Right cardiac atrium (tissue), 5 donors: ENCODE measurements at regions not wholly inside any gene's neighbourhood (a gene's known extent, or its start where the extent isn't known, plus 50 kb on each side); places are given as distances from the start of the nearest gene placed in this dataset.
"Not testable (repeated sequence)": the region's sequence is repeated elsewhere in the genome, so short reads cannot be mapped to it uniquely, and the experiment has no call there.

Source experiments
- ATAC-seq, 2 donors: fragments of 200-7000 bp; cut with Tn5 transposase; one replicate each; pipeline versions ENCODE4 v1.8.0 to v1.9.1; 2020; ENCODE audit warnings: moderate library complexity in 2 of 2, mild to moderate bottlenecking in 1 of 2
- DNase-seq, 3 donors: peaks; one replicate each; pipeline ENCODE4 v3.0.0-alpha.2; 2020
- H3K27ac ChIP-seq: one replicate; pipeline ENCODE4 v1.5.1; 2013; ENCODE audit warnings: mild to moderate bottlenecking, low read length, control low read depth, moderate library complexity
- H3K27me3 ChIP-seq: one replicate; pipeline ENCODE4 v1.6.1; 2013; ENCODE audit not compliant: control insufficient read depth, insufficient read depth
- H3K4me1 ChIP-seq: one replicate; pipeline ENCODE4 v1.6.1; 2013; ENCODE audit warnings: low read length; ENCODE audit not compliant: control insufficient read depth, insufficient read depth
- H3K4me3 ChIP-seq: one replicate; pipeline ENCODE4 v1.5.1; 2013; ENCODE audit warnings: low read length, control low read depth
- H3K9me3 ChIP-seq: one replicate; pipeline ENCODE4 v1.6.1; 2013; ENCODE audit warnings: low read length; ENCODE audit not compliant: control insufficient read depth
- WGBS: extraction: QIAGEN DNeasy Blood & Tissue Kit; methylation state at CpG from one replicate; pipeline ENCODE4 v1.1.7; 2013; 5-methylcytosine and 5-hydroxymethylcytosine counted together
- intact Hi-C, 4 donors: fragments of 100-400 bp; cut with DNase I; formaldehyde crosslinking; loops; one replicate each; pipeline versions ENCODE4 v1.11.0 to v1.14.0; 2022 to 2023
- donor health status: healthy with polysubstance abuse.
- donor health status: DM: no; HTN: yes; CAD: no.
- donor health status: DM: no; HTN: no; CAD: no.
- donor health status: DM: no; HTN: yes; CAD: no; lungs with severe emphysema.
- donor health status: DM: yes; HTN: yes; CAD: no.

GRCh38 chr18:9011431-9011830 lies 91.1 kb upstream of the NDUFV2 start:
- 77% methylated on average over 5 of the region's 5 CpGs for WGBS
- intact Hi-C loops = no loop called here
- Histone ChIP-seq H3K27ac (no peak overlapping the region), H3K27me3 (no peaks in the 10 kb centered on the region), H3K9me3 (no peaks in the 10 kb centered on the region), H3K4me1 (no peaks in the 10 kb centered on the region), H3K4me3 (no peak overlapping the region)
- ATAC-seq (no peak), DNase-seq (no peak)

DNA sequence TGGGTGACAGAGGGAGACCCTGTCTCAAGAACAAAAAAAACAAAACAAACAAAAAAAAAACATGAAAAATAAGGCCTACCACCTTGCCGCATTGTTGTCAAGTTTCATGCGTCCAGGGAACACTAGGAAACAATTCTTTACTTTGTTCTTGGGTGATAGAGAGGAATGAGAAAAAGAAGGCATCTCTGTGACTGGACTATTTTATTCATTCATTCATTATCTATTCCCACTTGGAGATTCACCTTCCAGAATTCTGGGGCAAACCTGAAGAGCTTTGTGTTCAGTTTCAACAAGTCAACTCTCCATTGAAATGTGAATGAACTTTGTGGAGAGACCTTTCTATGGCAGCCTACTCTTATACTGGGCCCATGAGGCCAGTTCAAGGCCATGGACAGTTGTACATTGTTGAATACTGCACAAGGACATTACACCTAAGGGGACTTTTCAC lies 88.5 kb upstream of the NDUFV2 start:
- Histone ChIP-seq H3K4me1 (no peaks in the 10 kb centered on the region), H3K27ac (no peak overlapping the region), H3K9me3 (no peaks in the 10 kb centered on the region), H3K4me3 (no peak overlapping the region), H3K27me3 (no peaks in the 10 kb centered on the region)
- no peak for ATAC-seq
- DNase-seq = no peak
- intact Hi-C loops = no loop called here
- 95% methylated on average over 2 of the region's 2 CpGs for WGBS

GRCh38 chr18:9015689-9016088 lies 86.8 kb upstream of the NDUFV2 start:
- ATAC-seq = no peak
- WGBS = 94% methylated on average over 3 of the region's 3 CpGs

DNA sequence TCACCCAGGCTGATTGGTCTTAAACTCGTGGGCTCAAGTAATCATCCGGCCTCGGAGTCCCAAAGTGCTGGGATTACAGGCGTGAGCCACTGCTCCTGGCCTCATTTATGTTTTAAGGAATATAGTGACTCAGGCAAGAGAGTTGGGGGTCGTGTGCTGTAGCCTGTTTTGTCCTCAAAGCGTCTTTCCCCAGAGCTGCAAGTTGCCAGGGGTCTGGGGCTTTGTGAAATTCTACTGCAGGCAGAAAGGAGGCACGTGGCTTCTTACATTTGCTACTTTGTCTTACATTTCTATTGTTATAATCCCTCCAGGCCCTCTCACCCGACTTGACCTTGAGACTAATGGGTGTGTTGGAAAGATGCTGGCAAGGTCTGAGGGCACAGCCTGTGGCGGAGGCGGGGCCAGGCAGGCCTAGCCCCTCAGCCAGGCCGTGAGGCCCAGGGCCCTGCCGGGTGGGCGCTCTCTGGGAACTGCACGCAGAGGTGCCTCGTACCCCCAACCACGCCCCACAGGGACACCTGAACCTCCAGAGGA lies 85.8 kb upstream of the NDUFV2 start:
- Histone ChIP-seq H3K4me1 (no peaks in the 10 kb centered on the region), H3K4me3 (peak overlapping the region; percentile 2), H3K27me3 (no peaks in the 10 kb centered on the region), H3K9me3 (no peaks in the 10 kb centered on the region), H3K27ac (peak overlapping the region; percentile 69)
- intact Hi-C loops = no loop called here
- ATAC-seq (peak; percentile 84 to 90), DNase-seq (no peak)
- 44% methylated on average over 16 of the region's 16 CpGs for WGBS

More at GRCh38 chr18:9015689-9016088, 86.8 kb upstream of the NDUFV2 start:
- no peak for DNase-seq
- Histone ChIP-seq H3K27ac (no peak overlapping the region), H3K4me1 (no peaks in the 10 kb centered on the region), H3K4me3 (no peak overlapping the region), H3K9me3 (no peaks in the 10 kb centered on the region), H3K27me3 (no peaks in the 10 kb centered on the region)
- intact Hi-C loops = no loop called here

GRCh38 chr18:9017167-9017904 lies 85.2 kb upstream of the NDUFV2 start:
- H3K27me3 ChIP-seq = no peaks in the 10 kb centered on the region
- ATAC-seq (peak; percentile 96 to 98), DNase-seq (peak; percentile 87 to 92 (median 88))
- intact Hi-C loops = no loop called here
- H3K9me3 ChIP-seq = no peaks in the 10 kb centered on the region
- H3K27ac ChIP-seq = peak overlapping the region; percentile 76
- H3K4me1 ChIP-seq = no peaks in the 10 kb centered on the region
- WGBS = 9% methylated on average over 34 of the region's 34 CpGs
- peak overlapping the region; percentile 22 for H3K4me3 ChIP-seq

- peak in 1 of 2 donors; percentile 58 for ATAC-seq
- no peaks in the 10 kb centered on the region for H3K27me3 ChIP-seq
- no peak for DNase-seq
- H3K9me3 ChIP-seq = no peaks in the 10 kb centered on the region
- WGBS = 37% methylated on average over 6 of the region's 6 CpGs
- H3K4me3 ChIP-seq = no peak overlapping the region
- H3K27ac ChIP-seq = peak overlapping the region; percentile 76
- H3K4me1 ChIP-seq = no peaks in the 10 kb centered on the region
- intact Hi-C loops = no loop called here
Observed at GRCh38 chr18:9017905-9018227, 84.6 kb upstream of the NDUFV2 start.

DNA sequence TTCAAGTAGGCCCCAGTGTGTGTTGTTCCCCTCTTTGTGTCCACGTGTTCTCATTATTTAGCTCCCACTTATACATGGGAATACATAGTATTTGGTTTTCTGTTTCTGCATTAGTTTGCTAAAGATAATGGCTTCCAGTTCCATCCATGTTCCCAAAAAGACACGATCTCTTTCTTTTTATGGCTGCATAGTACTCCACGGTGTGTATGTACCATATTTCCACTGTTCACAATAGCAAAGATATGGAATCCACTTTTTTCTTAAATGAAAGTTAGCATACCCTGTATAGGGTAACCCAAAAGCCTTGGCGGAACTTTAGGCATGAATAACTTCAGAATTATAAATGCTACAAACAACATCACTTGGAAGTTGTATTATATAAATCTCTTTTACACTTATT lies 83.4 kb upstream of the NDUFV2 start:
- no peaks in the 10 kb centered on the region for H3K4me1 ChIP-seq
- no peak overlapping the region for H3K4me3 ChIP-seq
- no peak overlapping the region for H3K27ac ChIP-seq
- no peaks in the 10 kb centered on the region for H3K27me3 ChIP-seq
- DNase-seq (no peak), ATAC-seq (no peak)
- intact Hi-C loops = no loop called here
- no peaks in the 10 kb centered on the region for H3K9me3 ChIP-seq
- WGBS = 98% methylated on average over 4 of the region's 4 CpGs

DNA sequence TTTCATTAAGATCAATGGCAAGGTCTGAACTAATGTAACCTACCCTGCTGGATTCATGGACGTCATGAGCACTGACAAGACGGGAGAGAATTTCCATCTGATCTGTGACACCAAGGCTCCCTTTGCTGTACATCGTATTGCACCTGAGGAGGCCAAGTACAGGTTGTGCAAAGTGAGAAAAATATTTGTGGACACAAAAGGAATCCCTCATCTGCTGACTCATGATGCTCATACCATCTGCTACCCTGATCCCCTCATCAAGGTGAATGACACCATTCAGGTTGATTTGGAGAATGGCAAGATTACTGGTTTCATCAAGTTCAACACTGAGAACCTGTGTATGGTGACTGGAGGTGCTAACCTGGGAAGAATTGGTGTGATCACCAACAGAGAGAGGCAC lies 82.3 kb upstream of the NDUFV2 start:
- no peak for DNase-seq
- WGBS = 83% methylated on average over 3 of the region's 3 CpGs
- H3K4me1 ChIP-seq = no peaks in the 10 kb centered on the region
- no peak overlapping the region for H3K27ac ChIP-seq
- no peaks in the 10 kb centered on the region for H3K9me3 ChIP-seq
- no peaks in the 10 kb centered on the region for H3K27me3 ChIP-seq
- intact Hi-C loops = no loop called here
- no peak overlapping the region for H3K4me3 ChIP-seq
- ATAC-seq = no peak

- no peak overlapping the region for H3K27ac ChIP-seq
- H3K4me3 ChIP-seq = no peak overlapping the region
- 95% methylated on average over 3 of the region's 3 CpGs for WGBS
- H3K27me3 ChIP-seq = no peaks in the 10 kb centered on the region
- DNase-seq = no peak
- no peaks in the 10 kb centered on the region for H3K4me1 ChIP-seq
- ATAC-seq = no peak
- H3K9me3 ChIP-seq = no peaks in the 10 kb centered on the region
- intact Hi-C loops = no loop called here
Observed at GRCh38 chr18:9021458-9021857, 81.0 kb upstream of the NDUFV2 start.

GRCh38 chr18:9022397-9023155 lies 79.9 kb upstream of the NDUFV2 start:
- H3K4me1 ChIP-seq = no peaks in the 10 kb centered on the region
- DNase-seq (peak in 1 of 3 donors; percentile 30), ATAC-seq (peak; percentile 42 to 85)
- no peaks in the 10 kb centered on the region for H3K27me3 ChIP-seq
- intact Hi-C loops = no loop called here
- no peaks in the 10 kb centered on the region for H3K9me3 ChIP-seq
- no peak overlapping the region for H3K4me3 ChIP-seq
- 55% methylated on average over 8 of the region's 8 CpGs for WGBS
- peak overlapping the region; percentile 36 for H3K27ac ChIP-seq

- H3K4me1 ChIP-seq, DNase-seq, ATAC-seq, H3K9me3 ChIP-seq, H3K27me3 ChIP-seq, intact Hi-C loops, H3K27ac ChIP-seq, H3K4me3 ChIP-seq: not testable (repeated sequence)
- WGBS = 95% methylated on average over 14 of the region's 18 CpGs
Observed at GRCh38 chr18:9024031-9024646, 78.4 kb upstream of the NDUFV2 start.
